ENCODE measurements at regions not wholly inside any gene's neighbourhood (a gene's known extent, or its start where the extent isn't known, plus 50 kb on each side); places are given as distances from the start of the nearest gene placed in this dataset.
"Not testable (repeated sequence)": the region's sequence is repeated elsewhere in the genome, so short reads cannot be mapped to it uniquely, and the experiment has no call there.

DNA sequence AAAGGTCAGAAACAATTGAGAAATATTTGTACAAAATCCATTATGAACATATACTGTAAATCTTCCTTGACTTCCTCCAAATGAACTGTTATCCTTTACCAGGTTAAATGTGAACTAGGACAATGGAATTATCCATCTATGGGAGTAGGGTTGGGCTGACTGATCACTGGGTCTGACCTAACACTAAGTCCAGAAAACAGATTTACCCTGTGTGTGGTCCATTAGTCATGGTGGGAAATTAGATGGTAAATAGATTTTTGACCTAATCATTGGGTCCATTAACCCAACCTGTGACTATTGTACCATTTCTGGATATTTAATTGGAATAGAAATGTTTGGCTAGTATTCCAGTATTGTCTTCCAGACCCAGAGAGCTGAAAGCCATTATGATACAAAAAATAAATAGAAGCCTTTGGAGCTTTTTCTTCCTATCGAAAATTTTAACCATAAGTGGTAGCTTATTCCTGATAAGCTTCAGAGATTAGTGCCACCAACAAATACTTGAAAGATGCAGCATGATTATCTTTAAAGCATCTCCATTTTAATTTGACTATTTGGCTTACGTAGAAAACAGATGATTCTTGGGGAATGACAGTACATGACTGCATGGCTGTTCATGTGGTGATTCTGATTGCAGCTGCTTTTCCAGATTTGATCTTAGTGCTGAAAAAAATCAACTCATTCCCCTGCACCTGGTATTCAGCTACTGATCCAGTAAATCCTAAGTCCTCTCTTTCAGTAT is 703.2 kb upstream of the FSHR start:
- no peaks in the 10 kb centered on the region for H3K27me3 ChIP-seq
- no peaks in the 10 kb centered on the region for H3K36me3 ChIP-seq
- no peak overlapping the region for H3K27ac ChIP-seq
- H3K9me3 ChIP-seq, result no peaks in the 10 kb centered on the region
- no peaks in the 10 kb centered on the region for H3K4me1 ChIP-seq
- DNase-seq, result no peak
- intact Hi-C loops (cut with DNase I; ENCODE audit: low total_unique reads), result no loop called here
- H3K4me3 ChIP-seq, result no peak overlapping the region
- no peak for TF ChIP-seq POLR2A (IDR thresholded peaks at IDR 0.05)
- TF ChIP-seq, protein P1, sequence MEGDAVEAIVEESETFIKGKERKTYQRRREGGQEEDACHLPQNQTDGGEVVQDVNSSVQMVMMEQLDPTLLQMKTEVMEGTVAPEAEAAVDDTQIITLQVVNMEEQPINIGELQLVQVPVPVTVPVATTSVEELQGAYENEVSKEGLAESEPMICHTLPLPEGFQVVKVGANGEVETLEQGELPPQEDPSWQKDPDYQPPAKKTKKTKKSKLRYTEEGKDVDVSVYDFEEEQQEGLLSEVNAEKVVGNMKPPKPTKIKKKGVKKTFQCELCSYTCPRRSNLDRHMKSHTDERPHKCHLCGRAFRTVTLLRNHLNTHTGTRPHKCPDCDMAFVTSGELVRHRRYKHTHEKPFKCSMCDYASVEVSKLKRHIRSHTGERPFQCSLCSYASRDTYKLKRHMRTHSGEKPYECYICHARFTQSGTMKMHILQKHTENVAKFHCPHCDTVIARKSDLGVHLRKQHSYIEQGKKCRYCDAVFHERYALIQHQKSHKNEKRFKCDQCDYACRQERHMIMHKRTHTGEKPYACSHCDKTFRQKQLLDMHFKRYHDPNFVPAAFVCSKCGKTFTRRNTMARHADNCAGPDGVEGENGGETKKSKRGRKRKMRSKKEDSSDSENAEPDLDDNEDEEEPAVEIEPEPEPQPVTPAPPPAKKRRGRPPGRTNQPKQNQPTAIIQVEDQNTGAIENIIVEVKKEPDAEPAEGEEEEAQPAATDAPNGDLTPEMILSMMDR (IDR thresholded peaks at IDR 0.05), result no peak

DNA sequence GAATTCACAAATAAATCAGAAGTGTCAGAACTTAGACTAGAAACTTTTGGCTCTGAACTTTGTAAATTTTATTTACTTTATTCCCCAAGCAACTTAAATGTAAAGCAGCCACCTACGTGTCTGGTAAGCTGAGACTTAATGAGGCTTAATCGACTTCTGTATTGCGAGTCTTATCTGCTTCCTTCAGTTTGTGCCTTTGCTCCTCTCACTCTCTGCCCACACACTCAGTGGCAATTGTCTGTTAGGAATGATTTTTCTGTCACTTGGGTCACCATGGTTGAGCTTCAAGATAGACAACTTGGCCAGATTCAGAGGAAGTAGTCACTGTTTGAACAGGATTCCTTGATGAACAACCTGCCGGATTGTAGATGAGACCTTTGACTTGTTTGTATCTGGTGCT is 691.4 kb upstream of the FSHR start:
- Histone ChIP-seq H3K9me3 (no peaks in the 10 kb centered on the region), H3K36me3 (no peaks in the 10 kb centered on the region), H3K4me1 (no peaks in the 10 kb centered on the region), H3K4me3 (no peak overlapping the region), H3K27me3 (no peaks in the 10 kb centered on the region), H3K27ac (no peak overlapping the region)
- intact Hi-C loops (cut with DNase I; ENCODE audit: low total_unique reads), result no loop called here
- no peak for DNase-seq
- TF ChIP-seq, protein P1 (IDR thresholded peaks at IDR 0.05), result no peak
- no peak for TF ChIP-seq POLR2A (IDR thresholded peaks at IDR 0.05)

DNA sequence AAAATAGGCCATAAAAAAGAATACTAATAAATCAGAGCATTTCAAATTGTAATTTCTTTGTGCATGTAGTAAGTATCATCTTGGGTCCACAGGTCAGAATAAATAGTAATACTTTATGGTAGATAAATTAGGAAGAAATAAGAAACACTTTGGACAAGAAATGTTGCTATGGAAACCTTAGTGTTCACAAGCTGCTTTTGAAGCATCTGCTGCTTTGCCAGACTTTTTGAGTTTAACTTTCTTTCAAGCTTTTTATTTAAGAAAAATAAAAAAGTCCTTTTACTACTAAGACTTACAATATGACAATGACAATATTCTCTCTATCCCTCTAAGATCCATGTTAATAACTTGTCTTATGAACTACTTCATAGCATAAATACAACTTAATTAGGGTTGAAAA is 690.7 kb upstream of the FSHR start:
- Histone ChIP-seq H3K9me3 (no peaks in the 10 kb centered on the region), H3K36me3 (no peaks in the 10 kb centered on the region), H3K27ac (no peak overlapping the region), H3K27me3 (no peaks in the 10 kb centered on the region), H3K4me3 (no peak overlapping the region), H3K4me1 (no peaks in the 10 kb centered on the region)
- intact Hi-C loops (cut with DNase I; ENCODE audit: low total_unique reads), result no loop called here
- no peak for TF ChIP-seq POLR2A (IDR thresholded peaks at IDR 0.05)
- TF ChIP-seq, protein P1 (IDR thresholded peaks at IDR 0.05), result no peak
- DNase-seq, result no peak

DNA sequence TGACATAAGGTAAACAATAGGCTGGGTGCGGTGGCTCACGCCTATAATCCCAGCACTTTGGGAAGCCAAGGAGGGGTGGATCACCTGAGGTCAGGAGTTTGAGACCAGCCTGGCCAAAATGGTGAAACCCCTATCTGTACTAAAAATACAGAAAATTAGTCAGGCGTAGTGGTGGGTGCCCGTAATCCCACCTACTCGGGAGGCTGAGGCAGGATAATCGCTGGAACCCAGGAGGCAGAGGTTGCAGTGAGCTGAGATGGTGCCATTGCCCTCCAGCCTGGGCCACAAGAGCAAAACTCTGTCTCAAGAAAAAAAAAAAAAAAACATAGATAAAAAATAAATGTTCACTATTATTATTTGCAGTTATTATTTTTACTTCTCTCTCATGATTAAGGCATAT is 689.8 kb upstream of the FSHR start:
- H3K27me3 ChIP-seq; H3K36me3 ChIP-seq; DNase-seq; intact Hi-C loops (cut with DNase I; ENCODE audit: low total_unique reads); H3K4me1 ChIP-seq; H3K27ac ChIP-seq; H3K4me3 ChIP-seq; H3K9me3 ChIP-seq: not testable (repeated sequence)

DNA sequence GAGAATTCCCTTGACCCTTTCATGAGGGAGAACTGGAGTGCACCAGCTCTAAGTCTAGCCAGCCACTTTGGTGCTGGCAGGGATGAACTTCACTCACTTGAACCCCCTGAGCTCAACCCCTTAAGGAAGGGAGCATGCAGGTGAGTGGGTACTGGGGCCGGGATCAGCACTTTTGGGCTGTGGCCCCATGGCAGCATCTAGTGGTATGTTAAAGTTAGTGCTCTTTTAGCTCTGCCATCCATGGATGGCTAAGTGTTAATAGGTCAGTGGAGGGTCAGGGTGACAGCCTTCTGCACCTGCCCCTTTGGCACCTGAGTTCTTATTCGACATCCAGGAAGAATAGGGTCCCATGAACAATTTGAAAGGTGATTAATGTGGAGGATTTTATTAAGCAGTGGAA is 689.0 kb upstream of the FSHR start:
- H3K27me3 ChIP-seq, result no peaks in the 10 kb centered on the region
- H3K27ac ChIP-seq, result no peak overlapping the region
- intact Hi-C loops (cut with DNase I; ENCODE audit: low total_unique reads), result no loop called here
- no peak overlapping the region for H3K4me3 ChIP-seq
- TF ChIP-seq POLR2A (IDR thresholded peaks at IDR 0.05), result no peak
- TF ChIP-seq, protein P1 (IDR thresholded peaks at IDR 0.05), result no peak
- no peak for DNase-seq
- H3K36me3 ChIP-seq, result no peaks in the 10 kb centered on the region
- no peaks in the 10 kb centered on the region for H3K4me1 ChIP-seq
- no peaks in the 10 kb centered on the region for H3K9me3 ChIP-seq

Measured in uterus (tissue), 3 donors.